HepG2 (cell line): ENCODE measurements at regions not wholly inside any gene's neighbourhood (a gene's known extent, or its start where the extent isn't known, plus 50 kb on each side); places are given as distances from the start of the nearest gene placed in this dataset.

Experiments
- ATAC-seq: fragments of 200-7000 bp; cut with Tn5 transposase; 3 replicates; pipeline ENCODE4 v1.9.1; 2020; ENCODE audit warnings: mild to moderate bottlenecking, moderate library complexity
- BruUV-seq: library from RNA; stranded (reverse); fragments of 400-500 nt; replicated peaks from 2 replicates; lab custom pipeline; 2021; lab: Mats Ljungman, UMichigan
- CTCF ChIA-PET: fragments of 300-600 bp; formaldehyde crosslinking; extraction: SDS; loops from one replicate; lab custom pipeline; 2021; ENCODE audit warnings: low total read pairs, inconsistent platforms, low intra/inter-chr PET ratio; lab: Yijun Ruan, JAX
- POLR2A ChIA-PET: fragments of 350-600 bp; sonication (Branson Sonifier 250); formaldehyde crosslinking; loops from one replicate; lab custom pipeline; 2020; ENCODE audit warnings: antibody characterized with exemption, inconsistent platforms; lab: Yijun Ruan, JAX
- DNase-seq: peaks from one replicate; pipeline ENCODE4 v3.0.0-alpha.2; 2015; ENCODE audit warnings: low spot score
- FAIRE-seq: peaks from 3 replicates; lab custom pipeline; 2011; peaks lifted over from hg19 to GRCh38; lab: Jason Lieb, UNC
- H2AFZ ChIP-seq: one replicate; pipeline ENCODE4 v1.6.1; 2011; ENCODE audit warnings: low read length, inconsistent platforms
- H3K27ac ChIP-seq: fragments of 300-600 bp; 3 replicates; pipeline ENCODE4 v1.8.0; 2011; ENCODE audit warnings: mixed run types, mild to moderate bottlenecking, mixed read lengths, low read length, inconsistent platforms; ENCODE audit not compliant: insufficient read depth; ENCODE audit errors: extremely low read length
- H3K27me3 ChIP-seq, 2 experiments: fragments of 200-600 bp in 1 of 2; 2 replicates in 1 of 2; 3 replicates in 1 of 2; pipeline versions ENCODE4 v1.6.0 to v1.8.0; 2011; ENCODE audit warnings: low read length in 2 of 2, mild to moderate bottlenecking in 2 of 2, moderate library complexity in 2 of 2, inconsistent platforms in 1 of 2; ENCODE audit not compliant: insufficient read depth in 2 of 2, control insufficient read depth in 1 of 2
- H3K36me3 ChIP-seq, 2 experiments: fragments of 200-600 bp in 1 of 2; replicated peaks in 1 of 2; 2 replicates in 1 of 2; 3 replicates in 1 of 2; pipeline versions ENCODE4 v1.5.1 to v1.8.0; 2011; ENCODE audit warnings: low read length in 2 of 2, inconsistent platforms in 1 of 2; ENCODE audit not compliant: insufficient read depth in 2 of 2, control insufficient read depth in 1 of 2
- H3K4me1 ChIP-seq: 2 replicates; pipeline ENCODE4 v1.5.1; 2012; ENCODE audit warnings: low read length, inconsistent platforms; ENCODE audit not compliant: insufficient read depth
- H3K4me2 ChIP-seq: 2 replicates; pipeline ENCODE4 v1.6.0; 2011; ENCODE audit warnings: low read depth, low read length, inconsistent platforms
- H3K4me3 ChIP-seq, 3 experiments: fragments of 200-600 bp in 1 of 3; sonication (generic), shearing (Covaris generic) in 1 of 3; replicated peaks in 1 of 3; 2 replicates each; pipeline ENCODE4 v1.5.1; 2011 to 2016; ENCODE audit warnings: low read length in 3 of 3, inconsistent platforms in 2 of 3, low read depth in 2 of 3, mild to moderate bottlenecking in 2 of 3, control low read depth in 1 of 3, mixed read lengths in 1 of 3; ENCODE audit not compliant: insufficient read depth in 1 of 3
- H3K79me2 ChIP-seq: one replicate; pipeline ENCODE4 v1.6.1; 2011; ENCODE audit warnings: low read length, inconsistent platforms; ENCODE audit not compliant: insufficient read depth
- H3K9ac ChIP-seq: 2 replicates; pipeline ENCODE4 v1.6.0; 2011; ENCODE audit warnings: mild to moderate bottlenecking, low read depth, low read length, inconsistent platforms; ENCODE audit not compliant: insufficient read depth
- H3K9me3 ChIP-seq: 2 replicates; pipeline ENCODE4 v1.5.1; 2012; ENCODE audit warnings: mild to moderate bottlenecking, low read length
- H4K20me1 ChIP-seq: 2 replicates; pipeline ENCODE4 v1.6.0; 2011; ENCODE audit warnings: inconsistent platforms, mild to moderate bottlenecking, low read length, moderate library complexity; ENCODE audit not compliant: insufficient read depth
- AHR ChIP-seq: IDR thresholded peaks from 2 replicates; pipeline ENCODE4 v1.6.1; 2018; ENCODE audit warnings: missing genetic modification reagents, missing compliant biosample characterization
- ARNTL ChIP-seq: sonication (generic); formaldehyde crosslinking; IDR thresholded peaks from 2 replicates; pipeline ENCODE4 v1.4.0; 2020; ENCODE audit warnings: mild to moderate bottlenecking, missing genetic modification reagents
- FOXK1 ChIP-seq: sonication (generic); formaldehyde crosslinking; IDR thresholded peaks from 2 replicates; pipeline ENCODE4 v1.4.0; 2020; ENCODE audit warnings: low read depth, missing genetic modification reagents, borderline replicate concordance
- KLF13 ChIP-seq: sonication (generic); formaldehyde crosslinking; IDR thresholded peaks from 2 replicates; pipeline ENCODE4 v1.4.0; 2020; ENCODE audit warnings: mild to moderate bottlenecking, missing genetic modification reagents
- MTA3 ChIP-seq: sonication (generic); formaldehyde crosslinking; IDR thresholded peaks from 2 replicates; pipeline ENCODE4 v1.4.0; 2020; ENCODE audit warnings: missing genetic modification reagents
- NFIC ChIP-seq: IDR thresholded peaks from 2 replicates; pipeline ENCODE4 v1.6.1; 2012; ENCODE audit warnings: mild to moderate bottlenecking, low read length, inconsistent platforms
- PAWR ChIP-seq: sonication (generic); formaldehyde crosslinking; IDR thresholded peaks from 2 replicates; pipeline ENCODE4 v1.4.0; 2020; ENCODE audit warnings: missing genetic modification reagents, mild to moderate bottlenecking, borderline replicate concordance
- RBAK ChIP-seq: sonication (generic); formaldehyde crosslinking; IDR thresholded peaks from 2 replicates; pipeline ENCODE4 v1.5.1; 2020; ENCODE audit warnings: mild to moderate bottlenecking, missing genetic modification reagents
- SMYD3 ChIP-seq: sonication (generic); formaldehyde crosslinking; IDR thresholded peaks from 2 replicates; pipeline ENCODE4 v1.8.1; 2023; ENCODE audit warnings: mild to moderate bottlenecking, missing genetic modification reagents
- SYNCRIP ChIP-seq: fragments of 200-400 bp; formaldehyde crosslinking; IDR thresholded peaks from 2 replicates; pipeline ENCODE4 v1.6.1; 2018; ENCODE audit warnings: mild to moderate bottlenecking, low read depth, low read length; ENCODE audit not compliant: insufficient read depth
- YY1 ChIP-seq: IDR thresholded peaks from 2 replicates; pipeline ENCODE4 v1.6.1; 2011; ENCODE audit warnings: low read length, low read depth, moderate library complexity, mild to moderate bottlenecking; ENCODE audit not compliant: insufficient read depth, insufficient replicate concordance
- ZFP1 ChIP-seq: IDR thresholded peaks from 2 replicates; pipeline ENCODE4 v1.6.1; 2016
- ZNF33B ChIP-seq: sonication (generic); formaldehyde crosslinking; IDR thresholded peaks from 2 replicates; pipeline ENCODE4 v1.5.1; 2020; ENCODE audit warnings: mild to moderate bottlenecking, missing genetic modification reagents
- ZNF350 ChIP-seq: sonication (generic); formaldehyde crosslinking; IDR thresholded peaks from 2 replicates; pipeline ENCODE4 v1.4.0; 2020; ENCODE audit warnings: mild to moderate bottlenecking, low read depth, missing genetic modification reagents, borderline replicate concordance
- ZNF451 ChIP-seq: sonication (generic); formaldehyde crosslinking; IDR thresholded peaks from 2 replicates; pipeline ENCODE4 v1.5.0; 2020; ENCODE audit warnings: mild to moderate bottlenecking, missing genetic modification reagents
- ZNF589 ChIP-seq: sonication (generic); formaldehyde crosslinking; conservative IDR thresholded peaks from 2 replicates; pipeline ENCODE4 v1.8.0; 2022; ENCODE audit warnings: mild to moderate bottlenecking, moderate library complexity, missing genetic modification reagents
- WGBS: methylation state at CpG from one replicate; pipeline ENCODE4 v1.1.6; 2017; ENCODE audit warnings: low lambda C conversion rate; 5-methylcytosine and 5-hydroxymethylcytosine counted together
- in situ Hi-C: cut with HindIII; loops from 2 replicates; pipeline ENCODE4 v1.10.0; 2017; ENCODE audit warnings: low pct_unique_long_range_greater_than_20kb; ENCODE audit not compliant: extremely low pct_ligation_motif_present
- intact Hi-C: fragments of 100-400 bp; cut with micrococcal nuclease; formaldehyde crosslinking; loops from one replicate; pipeline ENCODE4 v1.10.0; 2022; ENCODE audit not compliant: unreplicated experiment
- TF ChIP-seq, protein P1 (sequence below): fragments of 450-650 bp; IDR thresholded peaks from 2 replicates; pipeline ENCODE4 v1.6.1; 2017; ENCODE audit warnings: mild to moderate bottlenecking
- TF ChIP-seq, protein P2 (sequence below): IDR thresholded peaks from 2 replicates; pipeline ENCODE4 v1.6.1; 2016; ENCODE audit warnings: control low read depth
- TF ChIP-seq, protein P3 (sequence below): sonication (generic); formaldehyde crosslinking; IDR thresholded peaks from 2 replicates; pipeline ENCODE4 v1.8.1; 2022; ENCODE audit warnings: low read depth, mild to moderate bottlenecking, missing genetic modification reagents
- TF ChIP-seq, protein P4 (sequence below): sonication (generic); formaldehyde crosslinking; IDR thresholded peaks from 2 replicates; pipeline ENCODE4 v1.4.0; 2020; ENCODE audit warnings: missing genetic modification reagents

DNA sequence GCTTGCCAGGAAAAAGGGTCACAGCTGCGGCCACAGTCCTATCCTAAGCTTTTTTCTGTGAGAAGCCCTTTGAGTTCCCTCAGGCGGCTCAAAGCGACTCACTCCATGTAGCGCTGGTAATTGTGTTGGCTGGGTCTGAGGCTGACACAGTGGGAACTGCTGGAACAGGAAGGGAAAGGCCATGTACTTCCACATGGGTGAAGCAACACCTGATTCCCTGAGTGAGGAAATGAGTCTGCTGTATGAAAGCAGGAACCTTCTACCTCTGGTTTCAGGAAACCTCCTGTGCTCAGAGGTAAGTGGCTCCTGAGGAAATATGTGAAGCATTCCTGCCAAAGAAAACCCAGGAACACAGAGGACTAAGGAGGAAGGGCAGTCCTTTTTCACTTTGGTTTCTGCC, 734.6 kb upstream of the SORCS1 start:
- ATAC-seq (no peak), FAIRE-seq (no peak), DNase-seq (no peak)
- no peaks in the 10 kb centered on the region for H4K20me1 ChIP-seq
- H3K27ac ChIP-seq = no peak overlapping the region
- ChIA-PET POLR2A (no interaction called here), CTCF (no interaction called here)
- H3K4me1 ChIP-seq = no peaks in the 10 kb centered on the region
- no peak overlapping the region for H3K4me3 ChIP-seq
- 25% methylated on average over 4 of the region's 4 CpGs for WGBS
- H3K79me2 ChIP-seq = no peaks in the 10 kb centered on the region
- no peak for TF ChIP-seq ZNF33B
- TF ChIP-seq SMYD3 (CRISPR knock-in tag) = no peak
- TF ChIP-seq FOXK1 (CRISPR knock-in tag) = no peak
- no peak for TF ChIP-seq ZFP1
- TF ChIP-seq PAWR = no peak
- TF ChIP-seq KLF13 (CRISPR knock-in tag) = no peak
- TF ChIP-seq NFIC = no peak
- TF ChIP-seq, protein P1, sequence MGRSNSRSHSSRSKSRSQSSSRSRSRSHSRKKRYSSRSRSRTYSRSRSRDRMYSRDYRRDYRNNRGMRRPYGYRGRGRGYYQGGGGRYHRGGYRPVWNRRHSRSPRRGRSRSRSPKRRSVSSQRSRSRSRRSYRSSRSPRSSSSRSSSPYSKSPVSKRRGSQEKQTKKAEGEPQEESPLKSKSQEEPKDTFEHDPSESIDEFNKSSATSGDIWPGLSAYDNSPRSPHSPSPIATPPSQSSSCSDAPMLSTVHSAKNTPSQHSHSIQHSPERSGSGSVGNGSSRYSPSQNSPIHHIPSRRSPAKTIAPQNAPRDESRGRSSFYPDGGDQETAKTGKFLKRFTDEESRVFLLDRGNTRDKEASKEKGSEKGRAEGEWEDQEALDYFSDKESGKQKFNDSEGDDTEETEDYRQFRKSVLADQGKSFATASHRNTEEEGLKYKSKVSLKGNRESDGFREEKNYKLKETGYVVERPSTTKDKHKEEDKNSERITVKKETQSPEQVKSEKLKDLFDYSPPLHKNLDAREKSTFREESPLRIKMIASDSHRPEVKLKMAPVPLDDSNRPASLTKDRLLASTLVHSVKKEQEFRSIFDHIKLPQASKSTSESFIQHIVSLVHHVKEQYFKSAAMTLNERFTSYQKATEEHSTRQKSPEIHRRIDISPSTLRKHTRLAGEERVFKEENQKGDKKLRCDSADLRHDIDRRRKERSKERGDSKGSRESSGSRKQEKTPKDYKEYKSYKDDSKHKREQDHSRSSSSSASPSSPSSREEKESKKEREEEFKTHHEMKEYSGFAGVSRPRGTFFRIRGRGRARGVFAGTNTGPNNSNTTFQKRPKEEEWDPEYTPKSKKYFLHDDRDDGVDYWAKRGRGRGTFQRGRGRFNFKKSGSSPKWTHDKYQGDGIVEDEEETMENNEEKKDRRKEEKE = no peak
- TF ChIP-seq ZNF350 = no peak
- TF ChIP-seq ARNTL (CRISPR knock-in tag) = no peak
- no peak for TF ChIP-seq SYNCRIP
- no peak for TF ChIP-seq ZNF451 (CRISPR knock-in tag)
- no peak for TF ChIP-seq AHR (CRISPR knock-in tag)
- TF ChIP-seq MTA3 (CRISPR knock-in tag) = no peak
- TF ChIP-seq, protein P2, sequence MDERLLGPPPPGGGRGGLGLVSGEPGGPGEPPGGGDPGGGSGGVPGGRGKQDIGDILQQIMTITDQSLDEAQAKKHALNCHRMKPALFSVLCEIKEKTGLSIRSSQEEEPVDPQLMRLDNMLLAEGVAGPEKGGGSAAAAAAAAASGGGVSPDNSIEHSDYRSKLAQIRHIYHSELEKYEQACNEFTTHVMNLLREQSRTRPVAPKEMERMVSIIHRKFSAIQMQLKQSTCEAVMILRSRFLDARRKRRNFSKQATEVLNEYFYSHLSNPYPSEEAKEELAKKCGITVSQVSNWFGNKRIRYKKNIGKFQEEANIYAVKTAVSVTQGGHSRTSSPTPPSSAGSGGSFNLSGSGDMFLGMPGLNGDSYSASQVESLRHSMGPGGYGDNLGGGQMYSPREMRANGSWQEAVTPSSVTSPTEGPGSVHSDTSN (CRISPR knock-in tag) = no peak
- TF ChIP-seq, protein P3, sequence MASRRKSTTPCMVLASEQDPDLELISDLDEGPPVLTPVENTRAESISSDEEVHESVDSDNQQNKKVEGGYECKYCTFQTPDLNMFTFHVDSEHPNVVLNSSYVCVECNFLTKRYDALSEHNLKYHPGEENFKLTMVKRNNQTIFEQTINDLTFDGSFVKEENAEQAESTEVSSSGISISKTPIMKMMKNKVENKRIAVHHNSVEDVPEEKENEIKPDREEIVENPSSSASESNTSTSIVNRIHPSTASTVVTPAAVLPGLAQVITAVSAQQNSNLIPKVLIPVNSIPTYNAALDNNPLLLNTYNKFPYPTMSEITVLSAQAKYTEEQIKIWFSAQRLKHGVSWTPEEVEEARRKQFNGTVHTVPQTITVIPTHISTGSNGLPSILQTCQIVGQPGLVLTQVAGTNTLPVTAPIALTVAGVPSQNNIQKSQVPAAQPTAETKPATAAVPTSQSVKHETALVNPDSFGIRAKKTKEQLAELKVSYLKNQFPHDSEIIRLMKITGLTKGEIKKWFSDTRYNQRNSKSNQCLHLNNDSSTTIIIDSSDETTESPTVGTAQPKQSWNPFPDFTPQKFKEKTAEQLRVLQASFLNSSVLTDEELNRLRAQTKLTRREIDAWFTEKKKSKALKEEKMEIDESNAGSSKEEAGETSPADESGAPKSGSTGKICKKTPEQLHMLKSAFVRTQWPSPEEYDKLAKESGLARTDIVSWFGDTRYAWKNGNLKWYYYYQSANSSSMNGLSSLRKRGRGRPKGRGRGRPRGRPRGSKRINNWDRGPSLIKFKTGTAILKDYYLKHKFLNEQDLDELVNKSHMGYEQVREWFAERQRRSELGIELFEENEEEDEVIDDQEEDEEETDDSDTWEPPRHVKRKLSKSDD = no peak
- TF ChIP-seq ZNF589 (CRISPR knock-in tag) = no peak
- no peak for TF ChIP-seq YY1
- TF ChIP-seq, protein P4, sequence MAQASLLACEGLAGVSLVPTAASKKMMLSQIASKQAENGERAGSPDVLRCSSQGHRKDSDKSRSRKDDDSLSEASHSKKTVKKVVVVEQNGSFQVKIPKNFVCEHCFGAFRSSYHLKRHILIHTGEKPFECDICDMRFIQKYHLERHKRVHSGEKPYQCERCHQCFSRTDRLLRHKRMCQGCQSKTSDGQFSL (CRISPR knock-in tag) = no peak
- no peak for TF ChIP-seq RBAK
- H3K27me3 ChIP-seq = no peaks in the 10 kb centered on the region
- no peak overlapping the region for H3K4me2 ChIP-seq
- H2AFZ ChIP-seq = no peak overlapping the region
- no peak overlapping the region for H3K9ac ChIP-seq
- intact Hi-C loops (loop anchor here (5.0 kb wide), 1 partner anchor 1237 kb away; no protein-coding TSS in a partner anchor), in situ Hi-C loops (no loop called here)
- H3K36me3 ChIP-seq = no peaks in the 10 kb centered on the region
- no TSS peak for BruUV-seq
- peaks cover 94% of the 10 kb centered on the region for H3K9me3 ChIP-seq
